D341Med (cell line): ENCODE measurements at regions not wholly inside any gene's neighbourhood (a gene's known extent, or its start where the extent isn't known, plus 50 kb on each side); places are given as distances from the start of the nearest gene placed in this dataset.
"Not testable (repeated sequence)": the region's sequence is repeated elsewhere in the genome, so short reads cannot be mapped to it uniquely, and the experiment has no call there.

Source experiments
- DNase-seq: peaks from one replicate; pipeline ENCODE4 v3.0.0; 2012; ENCODE audit warnings: low spot score

GRCh38 chr9:71273613-71274012 lies 152.2 kb upstream of the TRPM3 start:
- no peak for DNase-seq

GRCh38 chr9:71271602-71272001 lies 150.2 kb upstream of the TRPM3 start:
- DNase-seq, result no peak

GRCh38 chr9:71270554-71270953 lies 149.1 kb upstream of the TRPM3 start:
- no peak for DNase-seq

- DNase-seq, result no peak
These were observed 148.4 kb upstream of the TRPM3 start for GRCh38 chr9:71269859-71270258.

GRCh38 chr9:71268871-71269635 lies 147.6 kb upstream of the TRPM3 start:
- DNase-seq, result no peak

GRCh38 chr9:71263451-71263850 lies 142.0 kb upstream of the TRPM3 start:
- DNase-seq, result no peak

GRCh38 chr9:71260419-71260818 lies 139.0 kb upstream of the TRPM3 start:
- DNase-seq, result not testable (repeated sequence)

- no peak for DNase-seq
These were observed 133.3 kb upstream of the TRPM3 start for GRCh38 chr9:71254592-71255277.

GRCh38 chr9:71253011-71253410 lies 131.6 kb upstream of the TRPM3 start:
- no peak for DNase-seq

- no peak for DNase-seq
These were observed 129.2 kb upstream of the TRPM3 start for GRCh38 chr9:71250581-71250980.

- DNase-seq, result peak; percentile 56
These were observed 128.4 kb upstream of the TRPM3 start for GRCh38 chr9:71249729-71250317.

- no peak for DNase-seq
These were observed 124.2 kb upstream of the TRPM3 start for GRCh38 chr9:71245651-71246050.

GRCh38 chr9:71243951-71244350 lies 122.5 kb upstream of the TRPM3 start:
- DNase-seq, result no peak

GRCh38 chr9:71242081-71242480 lies 120.7 kb upstream of the TRPM3 start:
- no peak for DNase-seq

GRCh38 chr9:71237051-71237450 lies 115.6 kb upstream of the TRPM3 start:
- DNase-seq, result no peak

- DNase-seq, result no peak
These were observed 112.2 kb upstream of the TRPM3 start for GRCh38 chr9:71233646-71234045.

GRCh38 chr9:71223953-71224538 lies 102.6 kb upstream of the TRPM3 start:
- no peak for DNase-seq

- DNase-seq, result no peak
These were observed 97.4 kb upstream of the TRPM3 start for GRCh38 chr9:71218774-71219173.

- DNase-seq, result no peak
These were observed 92.2 kb upstream of the TRPM3 start for GRCh38 chr9:71213633-71214032.

- DNase-seq, result no peak
These were observed 88.9 kb upstream of the TRPM3 start for GRCh38 chr9:71210326-71210725.

GRCh38 chr9:71209890-71210289 lies 88.5 kb upstream of the TRPM3 start:
- no peak for DNase-seq

GRCh38 chr9:71202931-71203330 lies 81.5 kb upstream of the TRPM3 start:
- no peak for DNase-seq

GRCh38 chr9:71191708-71192107 lies 70.3 kb upstream of the TRPM3 start:
- DNase-seq, result no peak
